GM06990 (cell line): ENCODE measurements at regions not wholly inside any gene's neighbourhood (a gene's known extent, or its start where the extent isn't known, plus 50 kb on each side); places are given as distances from the start of the nearest gene placed in this dataset.

Experiments
- DNase-seq: peaks from one replicate; pipeline ENCODE4 v3.0.0-alpha.2; 2011; ENCODE audit not compliant: insufficient read length; ENCODE audit errors: extremely low read depth
- H3K27me3 ChIP-seq: replicated peaks from 2 replicates; pipeline ENCODE4 v1.6.0; 2011; ENCODE audit warnings: low read length; ENCODE audit not compliant: control insufficient read depth, insufficient read depth
- H3K36me3 ChIP-seq: 2 replicates; pipeline ENCODE4 v1.5.1; 2011; ENCODE audit warnings: low read length; ENCODE audit not compliant: control insufficient read depth, insufficient read depth
- H3K4me3 ChIP-seq: replicated peaks from 2 replicates; pipeline ENCODE4 v1.5.1; 2011; ENCODE audit warnings: low read depth, mild to moderate bottlenecking, control low read depth, low read length
- TF ChIP-seq, protein P1 (sequence below): IDR thresholded peaks from 2 replicates; pipeline ENCODE4 v1.5.1; 2011; ENCODE audit warnings: low read length, control low read depth, mild to moderate bottlenecking, inconsistent platforms; ENCODE audit not compliant: insufficient read depth, poor library complexity, severe bottlenecking

GRCh38 chr10:64408391-64409183 lies 887.4 kb downstream of the REEP3 start:
- Histone ChIP-seq H3K4me3 (no peak overlapping the region), H3K36me3 (no peaks in the 10 kb centered on the region), H3K27me3 (no peaks in the 10 kb centered on the region)
- DNase-seq, result no peak
- TF ChIP-seq, protein P1, sequence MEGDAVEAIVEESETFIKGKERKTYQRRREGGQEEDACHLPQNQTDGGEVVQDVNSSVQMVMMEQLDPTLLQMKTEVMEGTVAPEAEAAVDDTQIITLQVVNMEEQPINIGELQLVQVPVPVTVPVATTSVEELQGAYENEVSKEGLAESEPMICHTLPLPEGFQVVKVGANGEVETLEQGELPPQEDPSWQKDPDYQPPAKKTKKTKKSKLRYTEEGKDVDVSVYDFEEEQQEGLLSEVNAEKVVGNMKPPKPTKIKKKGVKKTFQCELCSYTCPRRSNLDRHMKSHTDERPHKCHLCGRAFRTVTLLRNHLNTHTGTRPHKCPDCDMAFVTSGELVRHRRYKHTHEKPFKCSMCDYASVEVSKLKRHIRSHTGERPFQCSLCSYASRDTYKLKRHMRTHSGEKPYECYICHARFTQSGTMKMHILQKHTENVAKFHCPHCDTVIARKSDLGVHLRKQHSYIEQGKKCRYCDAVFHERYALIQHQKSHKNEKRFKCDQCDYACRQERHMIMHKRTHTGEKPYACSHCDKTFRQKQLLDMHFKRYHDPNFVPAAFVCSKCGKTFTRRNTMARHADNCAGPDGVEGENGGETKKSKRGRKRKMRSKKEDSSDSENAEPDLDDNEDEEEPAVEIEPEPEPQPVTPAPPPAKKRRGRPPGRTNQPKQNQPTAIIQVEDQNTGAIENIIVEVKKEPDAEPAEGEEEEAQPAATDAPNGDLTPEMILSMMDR, result no peak

DNA sequence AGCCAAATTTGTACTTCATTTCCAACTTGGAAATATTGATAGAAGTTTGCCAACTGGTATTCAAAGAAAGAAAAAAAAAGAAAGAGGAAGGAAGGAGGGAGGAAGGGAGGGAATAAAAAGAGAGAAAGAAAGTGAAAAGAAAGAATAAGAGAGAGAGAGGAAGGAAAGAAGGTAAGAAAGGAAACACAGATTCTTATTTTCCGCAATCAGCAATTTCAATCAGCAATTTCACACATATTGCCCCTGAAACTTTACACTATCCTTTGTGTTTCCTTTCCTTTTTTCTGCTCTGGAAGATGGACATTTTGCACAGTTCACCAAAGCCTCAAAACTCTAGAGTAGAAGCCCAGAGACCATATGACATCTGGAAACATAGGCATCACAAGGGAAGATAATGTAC lies 888.1 kb downstream of the REEP3 start:
- DNase-seq, result no peak
- H3K27me3 ChIP-seq, result no peaks in the 10 kb centered on the region
- no peaks in the 10 kb centered on the region for H3K36me3 ChIP-seq
- TF ChIP-seq, protein P1, result no peak
- no peak overlapping the region for H3K4me3 ChIP-seq

- Histone ChIP-seq H3K4me3 (no peak overlapping the region), H3K36me3 (no peaks in the 10 kb centered on the region), H3K27me3 (no peaks in the 10 kb centered on the region)
- TF ChIP-seq, protein P1, result no peak
- DNase-seq, result no peak
Measured at GRCh38 chr10:64416011-64416410, 894.8 kb downstream of the REEP3 start.

- H3K36me3 ChIP-seq, result no peaks in the 10 kb centered on the region
- DNase-seq, result no peak
- no peaks in the 10 kb centered on the region for H3K27me3 ChIP-seq
- H3K4me3 ChIP-seq, result no peak overlapping the region
- TF ChIP-seq, protein P1, result no peak
Measured at GRCh38 chr10:64419461-64419860, 898.3 kb downstream of the REEP3 start.

DNA sequence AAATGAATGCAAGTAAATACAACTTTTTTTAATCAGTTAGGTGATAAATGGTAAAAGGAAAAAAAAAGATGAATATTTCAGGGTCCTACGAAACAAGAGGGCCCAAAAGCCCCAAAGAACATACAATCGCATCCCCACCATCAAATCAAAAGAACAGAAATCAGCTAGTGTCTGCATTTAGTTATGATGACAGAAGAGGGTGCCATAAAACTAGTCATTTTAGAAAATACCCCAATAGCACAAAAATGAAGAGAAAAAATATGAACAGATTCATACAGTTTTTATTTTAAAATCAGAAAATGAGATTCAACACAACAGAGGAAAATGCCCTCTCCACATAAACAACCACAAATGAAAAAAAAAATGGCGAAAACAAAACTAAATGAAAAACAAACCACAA lies 905.5 kb downstream of the REEP3 start:
- no peak for DNase-seq
- H3K27me3 ChIP-seq, result no peaks in the 10 kb centered on the region
- no peak overlapping the region for H3K4me3 ChIP-seq
- no peaks in the 10 kb centered on the region for H3K36me3 ChIP-seq
- TF ChIP-seq, protein P1, result no peak
